ENCODE measurements at regions not wholly inside any gene's neighbourhood (a gene's known extent, or its start where the extent isn't known, plus 50 kb on each side); places are given as distances from the start of the nearest gene placed in this dataset.

GRCh38 chr1:224533517-224533916, 82.6 kb upstream of the CNIH3 start:
- Histone ChIP-seq H3K4me1 (no peaks in the 10 kb centered on the region), H3K27ac (no peak overlapping the region), H3K4me3 (no peak overlapping the region), H3K27me3 (no peaks in the 10 kb centered on the region), H3K36me3 (no peaks in the 10 kb centered on the region), H3K9me3 (no peaks in the 10 kb centered on the region)
- TF ChIP-seq CTCF (IDR thresholded peaks at IDR 0.05) (no peak), EP300 (IDR thresholded peaks at IDR 0.05) (no peak), POLR2A (IDR thresholded peaks at IDR 0.05) (no peak)
- no peak for DNase-seq (ENCODE audit: low spot score in 2 of 2)
- WGBS, 2 donors: 88 to 92% methylated on average over 6 of the region's 6 CpGs

GRCh38 chr1:224534731-224535130, 81.4 kb upstream of the CNIH3 start:
- H3K27me3 ChIP-seq: no peaks in the 10 kb centered on the region
- DNase-seq (ENCODE audit: low spot score in 2 of 2): no peak
- H3K9me3 ChIP-seq: no peaks in the 10 kb centered on the region
- no peaks in the 10 kb centered on the region for H3K36me3 ChIP-seq
- H3K4me3 ChIP-seq: no peak overlapping the region
- peaks cover 0 to 2% (median 0%) of the 10 kb centered on the region in 4 donors for H3K4me1 ChIP-seq
- no peak overlapping the region for H3K27ac ChIP-seq
- WGBS, 2 donors: 93 to 98% methylated on average over 3 of the region's 3 CpGs
- TF ChIP-seq CTCF (IDR thresholded peaks at IDR 0.05) (no peak), EP300 (IDR thresholded peaks at IDR 0.05) (no peak), POLR2A (IDR thresholded peaks at IDR 0.05) (no peak)

DNA sequence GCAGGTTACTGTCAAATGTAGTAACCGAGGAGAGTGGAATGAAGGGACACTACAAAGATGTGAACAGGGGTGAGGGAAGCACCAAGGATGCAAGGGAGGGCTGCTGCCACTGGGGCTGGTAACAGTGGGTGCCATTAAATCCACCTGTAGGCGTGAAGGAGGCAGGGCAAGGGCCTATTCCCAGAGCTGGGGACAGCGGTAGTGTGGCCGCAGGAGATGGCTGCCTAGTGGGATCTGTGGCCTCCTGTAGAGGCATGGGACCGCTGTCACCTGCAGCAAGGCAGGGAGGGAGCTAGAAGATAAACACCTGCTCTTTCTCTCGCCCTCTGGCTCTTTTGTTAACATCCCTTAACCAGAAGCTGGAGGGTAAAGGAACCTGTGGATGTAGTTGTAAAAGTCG, 80.5 kb upstream of the CNIH3 start:
- Histone ChIP-seq H3K4me3 (no peak overlapping the region), H3K27ac (no peak overlapping the region), H3K4me1 (peaks cover 0 to 12% (median 5%) of the 10 kb centered on the region in 4 donors), H3K36me3 (no peaks in the 10 kb centered on the region), H3K9me3 (no peaks in the 10 kb centered on the region), H3K27me3 (no peaks in the 10 kb centered on the region)
- no peak for TF ChIP-seq POLR2A (IDR thresholded peaks at IDR 0.05)
- no peak for TF ChIP-seq CTCF (IDR thresholded peaks at IDR 0.05)
- no peak for TF ChIP-seq EP300 (IDR thresholded peaks at IDR 0.05)
- WGBS, 2 donors: 91 to 93% methylated on average over 7 of the region's 7 CpGs
- DNase-seq (ENCODE audit: low spot score in 2 of 2): no peak

DNA sequence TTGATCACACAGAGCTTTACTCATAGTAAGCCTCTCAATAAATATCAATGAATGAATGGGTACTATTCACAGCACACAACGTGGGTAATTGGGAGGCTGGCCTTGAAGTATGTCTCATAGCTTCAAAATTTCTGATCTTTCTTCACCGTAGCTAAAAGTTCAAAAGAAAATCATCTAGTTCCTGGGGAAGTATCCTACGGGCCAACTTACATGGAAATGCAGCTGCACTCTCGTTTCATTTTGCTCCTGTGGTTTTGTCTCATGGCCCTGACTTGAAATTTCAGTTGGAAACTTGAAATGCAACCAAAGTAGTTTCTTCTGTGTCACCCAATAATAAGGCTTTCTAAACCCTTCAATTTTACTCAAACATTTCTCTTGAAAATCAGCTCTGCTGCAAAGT, 76.1 kb upstream of the CNIH3 start:
- 18 to 23% methylated on average over 4 of the region's 4 CpGs for WGBS, 2 donors
- no peak overlapping the region for H3K4me3 ChIP-seq
- no peaks in the 10 kb centered on the region for H3K9me3 ChIP-seq
- DNase-seq (ENCODE audit: low spot score in 2 of 2): no peak
- no peak for TF ChIP-seq POLR2A (IDR thresholded peaks at IDR 0.05)
- TF ChIP-seq EP300 (IDR thresholded peaks at IDR 0.05): no peak
- TF ChIP-seq CTCF (IDR thresholded peaks at IDR 0.05): no peak
- no peaks in the 10 kb centered on the region for H3K27me3 ChIP-seq
- H3K4me1 ChIP-seq: peaks cover 0 to 51% (median 20%) of the 10 kb centered on the region in 4 donors
- no peaks in the 10 kb centered on the region for H3K36me3 ChIP-seq
- H3K27ac ChIP-seq: no peak overlapping the region

- no peak overlapping the region for H3K27ac ChIP-seq
- 86 to 88% methylated on average over 1 of the region's 1 CpG for WGBS, 2 donors
Observed at GRCh38 chr1:224540535-224540934, 75.6 kb upstream of the CNIH3 start.

More at GRCh38 chr1:224540535-224540934, 75.6 kb upstream of the CNIH3 start:
- Histone ChIP-seq H3K4me1 (peaks cover 0 to 51% (median 20%) of the 10 kb centered on the region in 4 donors), H3K9me3 (no peaks in the 10 kb centered on the region), H3K27me3 (no peaks in the 10 kb centered on the region), H3K36me3 (no peaks in the 10 kb centered on the region), H3K4me3 (no peak overlapping the region)
- DNase-seq (ENCODE audit: low spot score in 2 of 2): no peak
- TF ChIP-seq EP300 (IDR thresholded peaks at IDR 0.05) (no peak), POLR2A (IDR thresholded peaks at IDR 0.05) (no peak), CTCF (IDR thresholded peaks at IDR 0.05) (no peak)

Data from tibial nerve (tissue), 4 donors.